Endothelial cell of umbilical vein (primary cell): ENCODE measurements at regions not wholly inside any gene's neighbourhood (a gene's known extent, or its start where the extent isn't known, plus 50 kb on each side); places are given as distances from the start of the nearest gene placed in this dataset.

Experiments
- EZH2 ChIP-seq: IDR thresholded peaks from 2 replicates; pipeline ENCODE4 v1.6.1; 2012; ENCODE audit warnings: borderline replicate concordance, low read depth, mild to moderate bottlenecking, moderate library complexity, low read length, inconsistent platforms; ENCODE audit not compliant: severe bottlenecking
- POLR2A ChIP-seq: IDR thresholded peaks from 2 replicates; pipeline ENCODE4 v1.6.1; 2012; ENCODE audit warnings: low read depth, mild to moderate bottlenecking, control low read depth, low read length
- TF ChIP-seq, protein P1 (sequence below), 2 donors: IDR thresholded peaks; 1 replicate in 1 of 2; 2 replicates in 1 of 2; pipeline ENCODE4 v1.5.1; 2011; ENCODE audit warnings: low read length in 2 of 2, mild to moderate bottlenecking in 2 of 2, moderate library complexity in 2 of 2, control low read depth in 1 of 2, inconsistent platforms in 1 of 2, low read depth in 1 of 2; ENCODE audit not compliant: insufficient read depth in 1 of 2; ENCODE audit errors: extremely low read depth in 1 of 2

DNA sequence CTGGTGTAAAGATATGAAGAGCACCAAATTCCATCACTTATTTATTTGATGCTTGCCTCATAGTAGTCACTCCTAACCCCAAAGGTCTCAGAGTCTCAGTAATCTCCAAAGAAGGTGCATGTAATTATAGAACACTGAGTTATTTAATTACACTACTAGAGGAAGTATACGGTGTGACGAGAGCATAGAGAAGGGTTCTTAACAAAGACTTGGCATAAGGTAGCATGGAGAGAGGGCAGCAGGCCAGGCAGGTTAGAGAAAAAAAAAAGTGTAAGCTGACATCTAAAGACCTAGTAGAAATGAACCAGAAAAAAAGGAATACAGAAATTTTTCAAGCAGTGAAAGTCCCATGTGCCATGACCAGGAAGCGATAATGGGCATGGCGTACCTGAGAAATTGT, 213.3 kb upstream of the TGFBR2 start:
- TF ChIP-seq, protein P1, sequence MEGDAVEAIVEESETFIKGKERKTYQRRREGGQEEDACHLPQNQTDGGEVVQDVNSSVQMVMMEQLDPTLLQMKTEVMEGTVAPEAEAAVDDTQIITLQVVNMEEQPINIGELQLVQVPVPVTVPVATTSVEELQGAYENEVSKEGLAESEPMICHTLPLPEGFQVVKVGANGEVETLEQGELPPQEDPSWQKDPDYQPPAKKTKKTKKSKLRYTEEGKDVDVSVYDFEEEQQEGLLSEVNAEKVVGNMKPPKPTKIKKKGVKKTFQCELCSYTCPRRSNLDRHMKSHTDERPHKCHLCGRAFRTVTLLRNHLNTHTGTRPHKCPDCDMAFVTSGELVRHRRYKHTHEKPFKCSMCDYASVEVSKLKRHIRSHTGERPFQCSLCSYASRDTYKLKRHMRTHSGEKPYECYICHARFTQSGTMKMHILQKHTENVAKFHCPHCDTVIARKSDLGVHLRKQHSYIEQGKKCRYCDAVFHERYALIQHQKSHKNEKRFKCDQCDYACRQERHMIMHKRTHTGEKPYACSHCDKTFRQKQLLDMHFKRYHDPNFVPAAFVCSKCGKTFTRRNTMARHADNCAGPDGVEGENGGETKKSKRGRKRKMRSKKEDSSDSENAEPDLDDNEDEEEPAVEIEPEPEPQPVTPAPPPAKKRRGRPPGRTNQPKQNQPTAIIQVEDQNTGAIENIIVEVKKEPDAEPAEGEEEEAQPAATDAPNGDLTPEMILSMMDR (IDR thresholded peaks at IDR 0.05; ENCODE audit: extremely low read depth in 1 of 2, insufficient read depth in 1 of 2, low read depth in 1 of 2, low read length in 2 of 2) = no peak
- TF ChIP-seq EZH2 = no peak
- TF ChIP-seq POLR2A = no peak
